K562 (cell line): ENCODE measurements at regions not wholly inside any gene's neighbourhood (a gene's known extent, or its start where the extent isn't known, plus 50 kb on each side); places are given as distances from the start of the nearest gene placed in this dataset.

Experiments
- AFF4 ChIP-seq: sonication (generic); formaldehyde crosslinking; IDR thresholded peaks from 2 replicates; pipeline ENCODE4 v1.8.0; 2023; ENCODE audit warnings: mild to moderate bottlenecking, missing genetic modification reagents
- BACH1 ChIP-seq: fragments of 200-800 bp; sonication (Bioruptor generic); IDR thresholded peaks from 2 replicates; pipeline ENCODE4 v1.6.1; 2016; ENCODE audit warnings: missing genetic modification characterization, missing compliant biosample characterization
- CCAR2 ChIP-seq: fragments of 200-400 bp; formaldehyde crosslinking; IDR thresholded peaks from 2 replicates; pipeline ENCODE4 v1.6.1; 2017; ENCODE audit warnings: mild to moderate bottlenecking, low read depth, low read length
- FOXK2 ChIP-seq, 2 experiments: fragments of 450-650 bp; IDR thresholded peaks in 1 of 2; conservative IDR thresholded peaks in 1 of 2; 2 replicates each; pipeline ENCODE4 v1.6.1; 2016; ENCODE audit warnings: low read depth in 2 of 2, mild to moderate bottlenecking in 1 of 2
- NR3C1 ChIP-seq: sonication (generic); formaldehyde crosslinking; IDR thresholded peaks from 2 replicates; pipeline ENCODE4 v1.8.1; 2022; ENCODE audit warnings: missing genetic modification reagents
- PHB2 ChIP-seq: fragments of 450-650 bp; IDR thresholded peaks from 2 replicates; pipeline ENCODE4 v1.6.1; 2017; ENCODE audit warnings: low read depth
- STAT6 ChIP-seq: sonication (generic); formaldehyde crosslinking; IDR thresholded peaks from 2 replicates; pipeline ENCODE4 v1.8.1; 2023; ENCODE audit warnings: mild to moderate bottlenecking, missing genetic modification reagents
- ZNF239 ChIP-seq: fragments of 250-450 bp; sonication (Bioruptor Pico); IDR thresholded peaks from 2 replicates; pipeline ENCODE4 v1.4.0; 2020; ENCODE audit warnings: mild to moderate bottlenecking
- ZNF347 ChIP-seq: fragments of 450-650 bp; formaldehyde crosslinking; IDR thresholded peaks from 2 replicates; pipeline ENCODE4 v1.4.0; 2020; ENCODE audit warnings: low read depth, mild to moderate bottlenecking, moderate library complexity
- ZNF551 ChIP-seq: fragments of 250-450 bp; sonication (Bioruptor Pico); IDR thresholded peaks from 2 replicates; pipeline ENCODE4 v1.5.0; 2021; ENCODE audit warnings: mild to moderate bottlenecking, moderate library complexity
- TF ChIP-seq, protein P1 (sequence below), 3 experiments: IDR thresholded peaks in 2 of 3; conservative IDR thresholded peaks in 1 of 3; 2 replicates each; pipeline ENCODE4 v1.5.1; 2011 to 2012; ENCODE audit warnings: low read length in 3 of 3, mild to moderate bottlenecking in 3 of 3, control low read depth in 2 of 3, improper control_type of control experiment in 1 of 3, inconsistent platforms in 1 of 3, low read depth in 1 of 3, mixed read lengths in 1 of 3, moderate library complexity in 1 of 3; ENCODE audit not compliant: insufficient read depth in 2 of 3

- TF ChIP-seq ZNF239 (CRISPR knock-in tag) (no peak), AFF4 (CRISPR knock-in tag) (no peak), NR3C1 (no peak), ZNF347 (CRISPR knock-in tag) (no peak), BACH1 (no peak), CCAR2 (no peak), STAT6 (CRISPR knock-in tag) (no peak), ZNF551 (CRISPR knock-in tag) (no peak), FOXK2 (conservative IDR thresholded peaks at IDR 0.05 in 1 of 2, IDR thresholded peaks at IDR 0.05 in 1 of 2; ENCODE audit: low read depth in 2 of 2) (no peak), PHB2 (no peak)
- TF ChIP-seq, protein P1, sequence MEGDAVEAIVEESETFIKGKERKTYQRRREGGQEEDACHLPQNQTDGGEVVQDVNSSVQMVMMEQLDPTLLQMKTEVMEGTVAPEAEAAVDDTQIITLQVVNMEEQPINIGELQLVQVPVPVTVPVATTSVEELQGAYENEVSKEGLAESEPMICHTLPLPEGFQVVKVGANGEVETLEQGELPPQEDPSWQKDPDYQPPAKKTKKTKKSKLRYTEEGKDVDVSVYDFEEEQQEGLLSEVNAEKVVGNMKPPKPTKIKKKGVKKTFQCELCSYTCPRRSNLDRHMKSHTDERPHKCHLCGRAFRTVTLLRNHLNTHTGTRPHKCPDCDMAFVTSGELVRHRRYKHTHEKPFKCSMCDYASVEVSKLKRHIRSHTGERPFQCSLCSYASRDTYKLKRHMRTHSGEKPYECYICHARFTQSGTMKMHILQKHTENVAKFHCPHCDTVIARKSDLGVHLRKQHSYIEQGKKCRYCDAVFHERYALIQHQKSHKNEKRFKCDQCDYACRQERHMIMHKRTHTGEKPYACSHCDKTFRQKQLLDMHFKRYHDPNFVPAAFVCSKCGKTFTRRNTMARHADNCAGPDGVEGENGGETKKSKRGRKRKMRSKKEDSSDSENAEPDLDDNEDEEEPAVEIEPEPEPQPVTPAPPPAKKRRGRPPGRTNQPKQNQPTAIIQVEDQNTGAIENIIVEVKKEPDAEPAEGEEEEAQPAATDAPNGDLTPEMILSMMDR (IDR thresholded peaks at IDR 0.05 in 2 of 3, conservative IDR thresholded peaks at IDR 0.05 in 1 of 3; ENCODE audit: insufficient read depth in 2 of 3, low read depth in 1 of 3, low read length in 3 of 3) = peak; percentile 85 to 86 (median 86)
Observed at GRCh38 chr16:87062569-87063442, 254.4 kb downstream of the C16orf95 start.
